Brain microvascular endothelial cell (primary cell): ENCODE measurements at regions not wholly inside any gene's neighbourhood (a gene's known extent, or its start where the extent isn't known, plus 50 kb on each side); places are given as distances from the start of the nearest gene placed in this dataset.

ENCODE experiments used
- DNase-seq: peaks from one replicate; pipeline ENCODE4 v3.0.0-alpha.2; 2020
- H3K27ac ChIP-seq: fragments of 250-450 bp; sonication (Bioruptor Pico); 2 replicates; pipeline ENCODE4 v1.5.1; 2020; ENCODE audit warnings: mild to moderate bottlenecking, moderate library complexity
- H3K27me3 ChIP-seq: fragments of 250-450 bp; sonication (Bioruptor Pico); replicated peaks from 2 replicates; pipeline ENCODE4 v1.5.1; 2020; ENCODE audit warnings: mild to moderate bottlenecking
- H3K36me3 ChIP-seq: fragments of 250-450 bp; sonication (Bioruptor Pico); replicated peaks from 2 replicates; pipeline ENCODE4 v1.5.1; 2020; ENCODE audit warnings: mild to moderate bottlenecking
- H3K4me3 ChIP-seq: 2 replicates; pipeline ENCODE4 v1.5.1; 2011; ENCODE audit warnings: low read depth, mild to moderate bottlenecking, control low read depth, low read length, moderate library complexity
- CTCF ChIP-seq: IDR thresholded peaks from 2 replicates; pipeline ENCODE4 v1.5.1; 2011; ENCODE audit warnings: low read depth, mild to moderate bottlenecking, moderate library complexity, low read length, control low read depth, inconsistent platforms; ENCODE audit errors: missing control alignments
- in situ Hi-C: cut with HindIII; loops from 2 replicates; pipeline ENCODE4 v1.10.0; 2017; ENCODE audit warnings: low sequenced_read_pairs, low pct_ligation_motif_present

- no peaks in the 10 kb centered on the region for H3K27me3 ChIP-seq
- TF ChIP-seq CTCF: no peak
- no peak for DNase-seq
- no peak overlapping the region for H3K4me3 ChIP-seq
- in situ Hi-C loops: no loop called here
- H3K27ac ChIP-seq: no peak overlapping the region
- no peaks in the 10 kb centered on the region for H3K36me3 ChIP-seq
Observed at GRCh38 chr10:8477300-8477699, 422.8 kb downstream of the GATA3 start.

DNA sequence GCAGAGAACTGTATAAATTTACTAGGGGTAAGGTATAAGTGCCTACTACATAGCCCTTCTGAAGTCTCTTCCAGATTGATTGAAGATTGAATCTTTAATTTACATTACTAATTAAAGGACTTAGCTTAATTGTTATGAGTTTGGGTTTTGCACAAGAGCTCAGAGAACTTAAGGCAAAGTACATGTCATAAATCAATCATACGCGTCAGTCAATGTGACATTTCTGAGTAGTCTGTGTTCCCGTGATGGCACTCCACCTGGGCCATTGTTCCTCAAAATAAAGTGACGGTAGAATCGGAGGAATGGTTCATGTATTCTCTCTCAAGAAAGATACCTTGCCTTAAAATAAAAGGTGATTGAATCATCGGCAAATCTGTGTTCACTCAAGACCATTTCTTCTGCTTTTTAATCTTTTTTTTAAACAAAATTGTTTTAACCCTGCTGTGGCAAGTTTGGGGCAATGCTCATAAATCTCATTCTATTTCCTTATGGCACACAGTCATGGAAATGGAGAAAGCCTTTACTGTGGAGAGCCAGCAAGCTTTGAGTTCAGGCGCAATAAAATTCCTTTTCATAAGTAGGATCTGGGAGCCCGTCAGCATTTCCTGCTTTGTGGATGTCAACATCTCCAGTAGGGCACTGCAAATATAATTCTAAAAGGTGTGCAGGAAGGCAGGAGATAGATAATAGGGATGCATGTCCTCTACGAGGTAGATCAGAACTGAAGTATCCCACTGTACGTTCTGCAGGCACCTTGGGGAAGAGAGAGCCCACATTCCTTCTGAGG lies 427.4 kb downstream of the GATA3 start:
- Histone ChIP-seq H3K27me3 (no peaks in the 10 kb centered on the region), H3K36me3 (no peaks in the 10 kb centered on the region), H3K27ac (no peak overlapping the region), H3K4me3 (no peak overlapping the region)
- no peak for TF ChIP-seq CTCF
- no peak for DNase-seq
- in situ Hi-C loops: no loop called here

GRCh38 chr10:8485032-8485431 lies 430.5 kb downstream of the GATA3 start:
- in situ Hi-C loops: no loop called here
- Histone ChIP-seq H3K27me3 (no peaks in the 10 kb centered on the region), H3K27ac (no peak overlapping the region), H3K4me3 (no peak overlapping the region), H3K36me3 (no peaks in the 10 kb centered on the region)
- no peak for TF ChIP-seq CTCF
- DNase-seq: no peak

GRCh38 chr10:8487346-8487745 lies 432.9 kb downstream of the GATA3 start:
- no peak for DNase-seq
- Histone ChIP-seq H3K4me3 (no peak overlapping the region), H3K27me3 (no peaks in the 10 kb centered on the region), H3K27ac (no peak overlapping the region), H3K36me3 (no peaks in the 10 kb centered on the region)
- no peak for TF ChIP-seq CTCF
- in situ Hi-C loops: no loop called here

- Histone ChIP-seq H3K4me3 (no peak overlapping the region), H3K36me3 (no peaks in the 10 kb centered on the region), H3K27me3 (no peaks in the 10 kb centered on the region), H3K27ac (no peak overlapping the region)
- TF ChIP-seq CTCF: no peak
- in situ Hi-C loops: no loop called here
- DNase-seq: no peak
Observed at GRCh38 chr10:8489232-8489631, 434.7 kb downstream of the GATA3 start.

- no peak overlapping the region for H3K4me3 ChIP-seq
Observed at GRCh38 chr10:8489823-8490222, 435.3 kb downstream of the GATA3 start.

More at GRCh38 chr10:8489823-8490222, 435.3 kb downstream of the GATA3 start:
- no peaks in the 10 kb centered on the region for H3K27me3 ChIP-seq
- no peak for DNase-seq
- no peak overlapping the region for H3K27ac ChIP-seq
- TF ChIP-seq CTCF: no peak
- in situ Hi-C loops: no loop called here
- no peaks in the 10 kb centered on the region for H3K36me3 ChIP-seq
